GM12878 (cell line): ENCODE measurements at regions not wholly inside any gene's neighbourhood (a gene's known extent, or its start where the extent isn't known, plus 50 kb on each side); places are given as distances from the start of the nearest gene placed in this dataset.

Experiments used
- ATAC-seq: fragments of 200-7000 bp; cut with Tn5 transposase; 3 replicates; pipeline ENCODE4 v1.9.1; 2020; ENCODE audit warnings: mild to moderate bottlenecking, moderate library complexity
- BruUV-seq: library from RNA; stranded (reverse); fragments of 400-500 nt; replicated peaks from 2 replicates; lab custom pipeline; 2021; lab: Mats Ljungman, UMichigan
- CTCF ChIA-PET: fragments of 300-600 bp; sonication (Branson Sonifier 250); formaldehyde crosslinking; extraction: SDS; loops from one replicate; lab custom pipeline; 2021; ENCODE audit warnings: inconsistent platforms; lab: Yijun Ruan, JAX
- POLR2A ChIA-PET: fragments of 350-600 bp; formaldehyde crosslinking; extraction: SDS; loops from one replicate; lab custom pipeline; 2021; ENCODE audit warnings: inconsistent platforms; lab: Charles Lee
- RAD21 ChIA-PET: fragments of 300-600 bp; sonication (Branson Sonifier 250); formaldehyde crosslinking; loops from one replicate; lab custom pipeline; 2023; ENCODE audit warnings: antibody characterized with exemption; ENCODE audit not compliant: unreplicated experiment; lab: Charles Lee
- SMC1A ChIA-PET: fragments of 300-600 bp; sonication (Branson Sonifier 250); formaldehyde crosslinking; loops from one replicate; lab custom pipeline; 2023; ENCODE audit not compliant: unreplicated experiment, uncharacterized antibody; lab: Charles Lee
- DNase-seq: peaks from one replicate; pipeline ENCODE4 v3.0.0-alpha.2; 2011; ENCODE audit warnings: low read depth, low spot score
- FAIRE-seq: peaks from 3 replicates; lab custom pipeline; 2011; peaks lifted over from hg19 to GRCh38; lab: Jason Lieb, UNC
- H2AFZ ChIP-seq: 2 replicates; pipeline ENCODE4 v1.6.0; 2011; ENCODE audit warnings: low read depth, low read length, control low read depth; ENCODE audit not compliant: control insufficient read depth
- H3K27ac ChIP-seq: 2 replicates; pipeline ENCODE4 v1.5.1; 2011; ENCODE audit warnings: control low read depth; ENCODE audit not compliant: control insufficient read depth, insufficient read depth
- H3K27me3 ChIP-seq, 2 experiments: replicated peaks in 1 of 2; 2 replicates each; pipeline versions ENCODE4 v1.6.0 to v1.6.1; 2011; ENCODE audit warnings: low read length in 1 of 2; ENCODE audit not compliant: control insufficient read depth in 2 of 2, insufficient read depth in 2 of 2
- H3K36me3 ChIP-seq, 2 experiments: 2 replicates each; pipeline ENCODE4 v1.5.1; 2011; ENCODE audit warnings: low read length in 1 of 2; ENCODE audit not compliant: control insufficient read depth in 2 of 2, insufficient read depth in 2 of 2
- H3K4me1 ChIP-seq: 2 replicates; pipeline ENCODE4 v1.6.1; 2011; ENCODE audit warnings: mild to moderate bottlenecking, low read length, moderate library complexity, mixed read lengths; ENCODE audit not compliant: control insufficient read depth, insufficient read depth
- H3K4me2 ChIP-seq: 2 replicates; pipeline ENCODE4 v1.6.0; 2011; ENCODE audit warnings: control low read depth; ENCODE audit not compliant: control insufficient read depth, insufficient read depth
- H3K4me3 ChIP-seq: fragments of 200-600 bp; sonication (generic); 2 replicates; pipeline ENCODE4 v1.5.1; 2016
- H3K79me2 ChIP-seq: 2 replicates; pipeline ENCODE4 v1.6.0; 2011; ENCODE audit warnings: low read length; ENCODE audit not compliant: control insufficient read depth, insufficient read depth
- H3K9ac ChIP-seq: 2 replicates; pipeline ENCODE4 v1.8.0; 2011; ENCODE audit warnings: low read length, control low read depth, mixed read lengths; ENCODE audit not compliant: control insufficient read depth, insufficient read depth
- H3K9me3 ChIP-seq: replicated peaks from 3 replicates; pipeline ENCODE4 v1.5.1; 2011; ENCODE audit warnings: mild to moderate bottlenecking, low read length; ENCODE audit not compliant: control insufficient read depth, insufficient read depth
- H4K20me1 ChIP-seq: 2 replicates; pipeline ENCODE4 v1.6.0; 2011; ENCODE audit not compliant: control insufficient read depth, insufficient read depth
- ATF7 ChIP-seq: fragments of 450-650 bp; IDR thresholded peaks from 2 replicates; pipeline ENCODE4 v1.6.1; 2016; ENCODE audit warnings: low read depth, mild to moderate bottlenecking
- BACH1 ChIP-seq: fragments of 450-650 bp; IDR thresholded peaks from 2 replicates; pipeline ENCODE4 v1.6.1; 2017; ENCODE audit warnings: mild to moderate bottlenecking, borderline replicate concordance
- BMI1 ChIP-seq: fragments of 450-650 bp; IDR thresholded peaks from 2 replicates; pipeline ENCODE4 v1.6.1; 2016; ENCODE audit warnings: mild to moderate bottlenecking, moderate library complexity, borderline replicate concordance
- CBX3 ChIP-seq: fragments of 200-600 bp; sonication (generic); IDR thresholded peaks from 2 replicates; pipeline ENCODE4 v1.6.1; 2016; ENCODE audit warnings: low read depth, borderline replicate concordance
- HDAC2 ChIP-seq: fragments of 200-600 bp; sonication (generic); IDR thresholded peaks from 2 replicates; pipeline ENCODE4 v1.6.1; 2017
- JUND ChIP-seq: IDR thresholded peaks from 2 replicates; pipeline ENCODE4 v1.6.1; 2012; ENCODE audit warnings: low read depth, mild to moderate bottlenecking, low read length, improper control_type of control experiment, moderate library complexity
- KDM1A ChIP-seq: fragments of 200-600 bp; sonication (generic); IDR thresholded peaks from 2 replicates; pipeline ENCODE4 v1.6.1; 2016; ENCODE audit warnings: borderline replicate concordance
- NFYB ChIP-seq: IDR thresholded peaks from 2 replicates; pipeline ENCODE4 v1.6.1; 2011; ENCODE audit warnings: low read depth, mild to moderate bottlenecking, low read length, improper control_type of control experiment, moderate library complexity; ENCODE audit not compliant: insufficient read depth
- RBBP5 ChIP-seq: fragments of 200-600 bp; sonication (generic); conservative IDR thresholded peaks from 2 replicates; pipeline ENCODE4 v1.6.1; 2016
- SPI1 ChIP-seq: IDR thresholded peaks from 2 replicates; pipeline ENCODE4 v1.6.1; 2011; ENCODE audit warnings: low read depth, mild to moderate bottlenecking, low read length, moderate library complexity, borderline replicate concordance; ENCODE audit not compliant: insufficient read depth
- SREBF1 ChIP-seq: IDR thresholded peaks from 2 replicates; pipeline ENCODE4 v1.6.1; 2012; ENCODE audit warnings: mild to moderate bottlenecking, low read length
- ZBED1 ChIP-seq: IDR thresholded peaks from 2 replicates; pipeline ENCODE4 v1.6.1; 2016; ENCODE audit warnings: borderline replicate concordance
- ZSCAN29 ChIP-seq: fragments of 450-650 bp; IDR thresholded peaks from 2 replicates; pipeline ENCODE4 v1.6.1; 2017; ENCODE audit warnings: mild to moderate bottlenecking, moderate library complexity
- WGBS: methylation state at CpG from one replicate; pipeline ENCODE4 v1.1.6; 2016; ENCODE audit warnings: low lambda C conversion rate; ENCODE audit not compliant: insufficient replicate concordance, insufficient coverage; ENCODE audit errors: missing lambda C conversion rate; 5-methylcytosine and 5-hydroxymethylcytosine counted together
- in situ Hi-C: fragments of 300-500 bp; cut with MboI; formaldehyde crosslinking; loops from 9 replicates; pipeline ENCODE4 v1.14.3; 2018; ENCODE audit warnings: mixed read lengths
- intact Hi-C: fragments of 100-400 bp; cut with micrococcal nuclease; formaldehyde crosslinking; loops from one replicate; pipeline ENCODE4 v1.14.2; 2022; ENCODE audit not compliant: unreplicated experiment
- TF ChIP-seq, protein P1 (sequence below): IDR thresholded peaks from 2 replicates; pipeline ENCODE4 v1.6.1; 2012; ENCODE audit warnings: low read depth, low read length, improper control_type of control experiment
- TF ChIP-seq, protein P2 (sequence below): IDR thresholded peaks from 2 replicates; pipeline ENCODE4 v1.6.1; 2011; ENCODE audit warnings: borderline replicate concordance, low read depth, mild to moderate bottlenecking, moderate library complexity, low read length; ENCODE audit not compliant: insufficient read depth, poor library complexity, severe bottlenecking

DNA sequence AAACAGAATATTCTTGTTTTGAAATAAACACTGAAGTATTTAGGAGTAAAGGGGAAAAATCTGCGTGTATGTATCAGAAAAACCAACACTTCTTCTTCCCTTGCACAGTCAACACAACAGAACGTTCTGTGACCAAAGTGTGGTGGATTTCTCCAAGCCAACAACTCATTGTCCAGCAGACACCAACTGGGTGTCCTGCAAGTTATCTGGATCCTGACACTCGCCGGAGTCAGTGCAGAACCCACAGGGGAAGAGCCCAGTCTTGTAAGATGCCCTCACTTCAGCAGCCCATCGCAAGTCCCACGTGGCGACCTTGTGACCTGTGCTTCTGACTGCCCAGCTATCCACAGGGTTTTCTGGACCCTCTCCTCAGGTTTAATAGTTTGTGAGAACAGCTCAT, 630.7 kb upstream of the ZFP42 start (continued):
- TF ChIP-seq, protein P1, sequence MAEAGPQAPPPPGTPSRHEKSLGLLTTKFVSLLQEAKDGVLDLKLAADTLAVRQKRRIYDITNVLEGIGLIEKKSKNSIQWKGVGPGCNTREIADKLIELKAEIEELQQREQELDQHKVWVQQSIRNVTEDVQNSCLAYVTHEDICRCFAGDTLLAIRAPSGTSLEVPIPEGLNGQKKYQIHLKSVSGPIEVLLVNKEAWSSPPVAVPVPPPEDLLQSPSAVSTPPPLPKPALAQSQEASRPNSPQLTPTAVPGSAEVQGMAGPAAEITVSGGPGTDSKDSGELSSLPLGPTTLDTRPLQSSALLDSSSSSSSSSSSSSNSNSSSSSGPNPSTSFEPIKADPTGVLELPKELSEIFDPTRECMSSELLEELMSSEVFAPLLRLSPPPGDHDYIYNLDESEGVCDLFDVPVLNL: no peak
- no peak for TF ChIP-seq BACH1
- no peak for TF ChIP-seq ATF7

DNA sequence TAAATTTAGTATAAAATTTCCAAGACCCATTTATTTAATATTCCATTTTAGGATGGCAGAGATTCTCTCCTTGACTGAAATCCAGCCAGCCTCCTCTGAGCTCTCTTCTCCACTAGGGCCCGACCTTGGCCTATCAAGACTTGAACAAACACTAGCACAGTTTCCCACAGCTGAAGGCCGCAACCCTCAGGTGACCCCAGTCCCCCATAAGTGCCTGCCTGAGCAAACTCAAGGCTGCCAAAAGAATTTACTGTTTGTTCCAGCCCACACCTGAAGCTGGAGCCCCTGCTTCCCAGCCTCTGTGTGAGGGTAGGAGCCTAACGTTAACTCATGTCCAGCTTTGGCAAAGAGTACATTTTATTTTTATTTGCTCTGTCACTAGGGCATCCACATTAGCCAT, 629.0 kb upstream of the ZFP42 start:
- H3K36me3 ChIP-seq: no peaks in the 10 kb centered on the region
- ChIA-PET POLR2A (no interaction called here), RAD21 (no interaction called here), CTCF (no interaction called here), SMC1A (no interaction called here)
- no peak overlapping the region for H3K9ac ChIP-seq
- no peak for FAIRE-seq
- no peak overlapping the region for H2AFZ ChIP-seq
- no peaks in the 10 kb centered on the region for H3K4me1 ChIP-seq
- H3K9me3 ChIP-seq: no peaks in the 10 kb centered on the region
- H3K27ac ChIP-seq: no peak overlapping the region
- DNase-seq: no peak
- no peak overlapping the region for H3K4me3 ChIP-seq
- in situ Hi-C loops: no loop called here
- H4K20me1 ChIP-seq: no peaks in the 10 kb centered on the region
- ATAC-seq: no peak
- no peaks in the 10 kb centered on the region for H3K79me2 ChIP-seq
- intact Hi-C loops: no loop called here
- no TSS peak for BruUV-seq
- TF ChIP-seq BMI1 (no peak), JUND (no peak), RBBP5 (no peak), ZSCAN29 (no peak), NFYB (no peak), HDAC2 (no peak), SREBF1 (no peak), BACH1 (no peak), ZBED1 (no peak), SPI1 (no peak), CBX3 (no peak), KDM1A (no peak)
- TF ChIP-seq, protein P2, sequence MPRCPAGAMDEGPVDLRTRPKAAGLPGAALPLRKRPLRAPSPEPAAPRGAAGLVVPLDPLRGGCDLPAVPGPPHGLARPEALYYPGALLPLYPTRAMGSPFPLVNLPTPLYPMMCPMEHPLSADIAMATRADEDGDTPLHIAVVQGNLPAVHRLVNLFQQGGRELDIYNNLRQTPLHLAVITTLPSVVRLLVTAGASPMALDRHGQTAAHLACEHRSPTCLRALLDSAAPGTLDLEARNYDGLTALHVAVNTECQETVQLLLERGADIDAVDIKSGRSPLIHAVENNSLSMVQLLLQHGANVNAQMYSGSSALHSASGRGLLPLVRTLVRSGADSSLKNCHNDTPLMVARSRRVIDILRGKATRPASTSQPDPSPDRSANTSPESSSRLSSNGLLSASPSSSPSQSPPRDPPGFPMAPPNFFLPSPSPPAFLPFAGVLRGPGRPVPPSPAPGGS: no peak
- no peaks in the 10 kb centered on the region for H3K27me3 ChIP-seq
- H3K4me2 ChIP-seq: no peak overlapping the region
- WGBS: 11% methylated on average over 3 of the region's 3 CpGs
